AG10803 (cell line): ENCODE measurements at regions not wholly inside any gene's neighbourhood (a gene's known extent, or its start where the extent isn't known, plus 50 kb on each side); places are given as distances from the start of the nearest gene placed in this dataset.

Source experiments
- DNase-seq: peaks from one replicate; pipeline ENCODE4 v3.0.0; 2010; ENCODE audit warnings: low read depth
- H3K4me3 ChIP-seq: 2 replicates; pipeline ENCODE4 v1.5.1; 2011; ENCODE audit warnings: mild to moderate bottlenecking, low read length, control low read depth
- CTCF ChIP-seq: conservative IDR thresholded peaks from 2 replicates; pipeline ENCODE4 v1.5.1; 2011; ENCODE audit warnings: mild to moderate bottlenecking, low read length, control low read depth, inconsistent platforms

- DNase-seq, result no peak
- TF ChIP-seq CTCF, result no peak
- no peak overlapping the region for H3K4me3 ChIP-seq
These were observed 247.7 kb upstream of the PPP2R2D start for GRCh38 chr10:131653140-131653539.

GRCh38 chr10:131653554-131654470 lies 247.0 kb upstream of the PPP2R2D start:
- TF ChIP-seq CTCF, result no peak
- no peak for DNase-seq
- no peak overlapping the region for H3K4me3 ChIP-seq

- no peak for DNase-seq
- no peak overlapping the region for H3K4me3 ChIP-seq
- no peak for TF ChIP-seq CTCF
These were observed 246.2 kb upstream of the PPP2R2D start for GRCh38 chr10:131654471-131655087.

- TF ChIP-seq CTCF, result no peak
- no peak for DNase-seq
- no peak overlapping the region for H3K4me3 ChIP-seq
These were observed 245.5 kb upstream of the PPP2R2D start for GRCh38 chr10:131655101-131655849.

GRCh38 chr10:131656009-131656408 lies 244.8 kb upstream of the PPP2R2D start:
- no peak for DNase-seq
- H3K4me3 ChIP-seq, result no peak overlapping the region
- no peak for TF ChIP-seq CTCF

GRCh38 chr10:131656431-131656841 lies 244.4 kb upstream of the PPP2R2D start:
- H3K4me3 ChIP-seq, result no peak overlapping the region
- TF ChIP-seq CTCF, result no peak
- no peak for DNase-seq
